ENCODE measurements at regions not wholly inside any gene's neighbourhood (a gene's known extent, or its start where the extent isn't known, plus 50 kb on each side); places are given as distances from the start of the nearest gene placed in this dataset.

- TF ChIP-seq, protein P1, sequence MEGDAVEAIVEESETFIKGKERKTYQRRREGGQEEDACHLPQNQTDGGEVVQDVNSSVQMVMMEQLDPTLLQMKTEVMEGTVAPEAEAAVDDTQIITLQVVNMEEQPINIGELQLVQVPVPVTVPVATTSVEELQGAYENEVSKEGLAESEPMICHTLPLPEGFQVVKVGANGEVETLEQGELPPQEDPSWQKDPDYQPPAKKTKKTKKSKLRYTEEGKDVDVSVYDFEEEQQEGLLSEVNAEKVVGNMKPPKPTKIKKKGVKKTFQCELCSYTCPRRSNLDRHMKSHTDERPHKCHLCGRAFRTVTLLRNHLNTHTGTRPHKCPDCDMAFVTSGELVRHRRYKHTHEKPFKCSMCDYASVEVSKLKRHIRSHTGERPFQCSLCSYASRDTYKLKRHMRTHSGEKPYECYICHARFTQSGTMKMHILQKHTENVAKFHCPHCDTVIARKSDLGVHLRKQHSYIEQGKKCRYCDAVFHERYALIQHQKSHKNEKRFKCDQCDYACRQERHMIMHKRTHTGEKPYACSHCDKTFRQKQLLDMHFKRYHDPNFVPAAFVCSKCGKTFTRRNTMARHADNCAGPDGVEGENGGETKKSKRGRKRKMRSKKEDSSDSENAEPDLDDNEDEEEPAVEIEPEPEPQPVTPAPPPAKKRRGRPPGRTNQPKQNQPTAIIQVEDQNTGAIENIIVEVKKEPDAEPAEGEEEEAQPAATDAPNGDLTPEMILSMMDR (IDR thresholded peaks at IDR 0.05), result no peak
- no peak for TF ChIP-seq POLR2A (IDR thresholded peaks at IDR 0.05)
These were observed 226.6 kb downstream of the OSR1 start for GRCh38 chr2:19131871-19132270.
